ENCODE measurements at regions not wholly inside any gene's neighbourhood (a gene's known extent, or its start where the extent isn't known, plus 50 kb on each side); places are given as distances from the start of the nearest gene placed in this dataset.

GRCh38 chr6:137353842-137354397 lies 134.7 kb upstream of the IFNGR1 start:
- DNase-seq (ENCODE audit: low read depth), result no peak

GRCh38 chr6:137353346-137353745 lies 134.2 kb upstream of the IFNGR1 start:
- DNase-seq (ENCODE audit: low read depth), result no peak

- DNase-seq (ENCODE audit: low read depth), result no peak
Measured at GRCh38 chr6:137352859-137353258, 133.7 kb upstream of the IFNGR1 start.

- DNase-seq (ENCODE audit: low read depth), result no peak
Measured at GRCh38 chr6:137351890-137352289, 132.7 kb upstream of the IFNGR1 start.

- DNase-seq (ENCODE audit: low read depth), result no peak
Measured at GRCh38 chr6:137350857-137351256, 131.7 kb upstream of the IFNGR1 start.

GRCh38 chr6:137349856-137350830 lies 131.0 kb upstream of the IFNGR1 start:
- DNase-seq (ENCODE audit: low read depth), result no peak

- no peak for DNase-seq (ENCODE audit: low read depth)
Measured at GRCh38 chr6:137348777-137349176, 129.6 kb upstream of the IFNGR1 start.

GRCh38 chr6:137343241-137343640 lies 124.1 kb upstream of the IFNGR1 start:
- no peak for DNase-seq (ENCODE audit: low read depth)

GRCh38 chr6:137342607-137343190 lies 123.5 kb upstream of the IFNGR1 start:
- DNase-seq (ENCODE audit: low read depth), result no peak

- DNase-seq (ENCODE audit: low read depth), result peak; percentile 21
Measured at GRCh38 chr6:137341681-137342195, 122.6 kb upstream of the IFNGR1 start.

GRCh38 chr6:137339929-137340559 lies 120.9 kb upstream of the IFNGR1 start:
- DNase-seq (ENCODE audit: low read depth), result no peak

- no peak for DNase-seq (ENCODE audit: low read depth)
Measured at GRCh38 chr6:137334884-137335283, 115.7 kb upstream of the IFNGR1 start.

- DNase-seq (ENCODE audit: low read depth), result no peak
Measured at GRCh38 chr6:137334094-137334493, 114.9 kb upstream of the IFNGR1 start.

- no peak for DNase-seq (ENCODE audit: low read depth)
Measured at GRCh38 chr6:137332637-137333280, 113.6 kb upstream of the IFNGR1 start.

- no peak for DNase-seq (ENCODE audit: low read depth)
Measured at GRCh38 chr6:137323860-137324259, 104.7 kb upstream of the IFNGR1 start.

- DNase-seq (ENCODE audit: low read depth), result no peak
Measured at GRCh38 chr6:137320271-137320670, 101.1 kb upstream of the IFNGR1 start.

- no peak for DNase-seq (ENCODE audit: low read depth)
Measured at GRCh38 chr6:137316626-137317025, 97.4 kb upstream of the IFNGR1 start.

- no peak for DNase-seq (ENCODE audit: low read depth)
Measured at GRCh38 chr6:137315081-137315480, 95.9 kb upstream of the IFNGR1 start.

GRCh38 chr6:137313928-137314855 lies 95.0 kb upstream of the IFNGR1 start:
- DNase-seq (ENCODE audit: low read depth), result peak; percentile 54

- no peak for DNase-seq (ENCODE audit: low read depth)
Measured at GRCh38 chr6:137313211-137313610, 94.0 kb upstream of the IFNGR1 start.

GRCh38 chr6:137311940-137312339 lies 92.8 kb upstream of the IFNGR1 start:
- DNase-seq (ENCODE audit: low read depth), result no peak

All from stimulated activated CD8-positive, alpha-beta memory T cell treated with anti-CD3 and anti-CD28 coated beads, Interleukin-7, amount 100 ng/mL, for 24 hours (primary cell).